NCI-H187 treated with DMSO at 0.1 percent for 48 hours (cell line): ENCODE measurements at regions not wholly inside any gene's neighbourhood (a gene's known extent, or its start where the extent isn't known, plus 50 kb on each side); places are given as distances from the start of the nearest gene placed in this dataset.
"Not testable (repeated sequence)": the region's sequence is repeated elsewhere in the genome, so short reads cannot be mapped to it uniquely, and the experiment has no call there.

Experiments used
- DNase-seq: peaks from one replicate; lab custom pipeline; 2025; lab: John Stamatoyannopoulos, UW

DNA sequence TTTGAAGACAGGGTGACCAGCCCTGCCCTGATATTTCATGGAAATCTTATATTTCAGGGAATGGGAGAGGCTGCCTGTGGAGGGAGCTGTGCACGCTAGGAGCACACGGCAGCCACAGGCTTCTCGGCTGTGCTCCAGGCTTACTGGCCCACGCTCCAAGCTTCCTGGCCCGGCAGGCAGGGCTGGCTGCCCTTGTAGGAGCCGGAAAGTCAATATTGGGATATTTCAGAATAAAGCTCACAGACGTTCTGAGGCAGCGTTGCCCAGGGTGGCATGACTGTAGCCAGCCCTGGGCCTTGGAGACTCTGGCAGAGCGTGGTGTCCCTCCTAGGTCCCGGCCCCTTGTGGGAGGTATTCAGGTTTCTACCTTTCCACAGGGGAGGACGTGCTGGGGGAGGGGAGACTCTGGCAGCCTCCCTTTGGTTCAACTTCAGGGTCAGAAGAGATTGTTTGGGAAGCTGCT is 95.6 kb downstream of the NPIPB11 start:
- no peak for DNase-seq

GRCh38 chr16:29310243-29310642 is 96.3 kb downstream of the NPIPB11 start:
- DNase-seq: not testable (repeated sequence)

DNA sequence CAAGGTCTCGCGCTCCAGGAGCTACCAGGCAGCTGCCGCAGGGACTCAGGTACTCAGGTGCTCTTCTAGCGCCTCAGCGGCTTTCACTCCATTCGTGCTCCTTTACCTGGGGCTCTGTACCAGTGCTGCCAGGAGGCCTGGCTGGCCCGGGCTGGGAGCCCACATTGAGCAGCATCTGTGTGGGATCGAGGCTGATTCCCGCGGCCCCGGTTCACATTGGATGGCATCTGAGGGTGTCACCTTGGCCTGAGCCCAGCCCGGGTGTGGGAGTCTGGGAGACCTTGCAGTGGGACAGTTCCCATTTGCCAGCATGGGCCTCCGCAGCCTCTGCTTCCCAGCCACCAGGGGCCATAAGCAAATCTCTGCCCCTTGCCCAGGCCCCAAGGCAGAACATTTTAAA is 96.9 kb downstream of the NPIPB11 start:
- not testable (repeated sequence) for DNase-seq

- no peak for DNase-seq
These were observed 97.6 kb downstream of the NPIPB11 start for GRCh38 chr16:29308644-29309546.

DNA sequence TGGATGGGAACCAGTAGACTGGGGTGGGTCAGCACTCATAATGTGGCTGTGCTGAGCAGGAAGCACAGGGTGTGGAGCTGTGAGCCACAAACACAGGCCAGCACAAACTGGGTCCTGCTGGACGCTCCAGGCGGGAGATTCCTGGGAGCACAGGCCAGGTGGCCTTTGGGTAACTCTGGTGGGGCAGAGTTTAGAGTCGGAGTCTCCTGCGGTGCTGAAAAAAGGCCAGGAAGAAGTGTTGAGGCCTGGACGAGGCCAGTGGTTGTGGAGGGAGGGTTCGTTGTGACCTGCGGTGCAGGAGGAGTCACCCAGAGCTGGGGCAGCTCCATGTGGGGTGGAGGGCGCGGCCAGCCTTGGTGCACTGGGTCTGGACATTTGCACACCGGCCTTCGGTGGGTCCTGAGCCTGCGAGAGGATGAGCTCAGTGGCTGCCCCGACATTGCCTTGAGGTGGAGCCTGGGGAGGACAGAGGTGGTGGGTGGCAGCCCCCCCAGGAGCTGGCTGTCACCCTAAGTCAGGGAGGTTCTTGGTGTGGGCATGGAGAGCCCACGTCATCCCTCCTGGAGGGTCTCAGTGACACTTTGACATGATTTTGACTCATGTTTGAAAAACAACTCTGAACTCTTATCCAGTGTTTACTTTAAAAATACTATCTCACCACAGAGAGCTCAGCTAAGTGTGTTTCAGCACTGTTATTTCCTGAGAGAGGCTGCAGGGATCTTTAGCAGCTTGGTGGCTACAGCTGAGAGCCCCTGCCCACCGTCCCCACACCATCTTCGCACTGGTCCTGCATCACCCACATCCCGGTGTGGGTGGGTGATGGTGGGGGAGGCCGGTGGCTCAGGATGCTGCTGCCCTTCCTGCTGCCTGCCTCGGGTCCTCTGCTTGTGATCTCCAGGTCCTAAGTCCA is 98.7 kb downstream of the NPIPB11 start:
- no peak for DNase-seq

DNA sequence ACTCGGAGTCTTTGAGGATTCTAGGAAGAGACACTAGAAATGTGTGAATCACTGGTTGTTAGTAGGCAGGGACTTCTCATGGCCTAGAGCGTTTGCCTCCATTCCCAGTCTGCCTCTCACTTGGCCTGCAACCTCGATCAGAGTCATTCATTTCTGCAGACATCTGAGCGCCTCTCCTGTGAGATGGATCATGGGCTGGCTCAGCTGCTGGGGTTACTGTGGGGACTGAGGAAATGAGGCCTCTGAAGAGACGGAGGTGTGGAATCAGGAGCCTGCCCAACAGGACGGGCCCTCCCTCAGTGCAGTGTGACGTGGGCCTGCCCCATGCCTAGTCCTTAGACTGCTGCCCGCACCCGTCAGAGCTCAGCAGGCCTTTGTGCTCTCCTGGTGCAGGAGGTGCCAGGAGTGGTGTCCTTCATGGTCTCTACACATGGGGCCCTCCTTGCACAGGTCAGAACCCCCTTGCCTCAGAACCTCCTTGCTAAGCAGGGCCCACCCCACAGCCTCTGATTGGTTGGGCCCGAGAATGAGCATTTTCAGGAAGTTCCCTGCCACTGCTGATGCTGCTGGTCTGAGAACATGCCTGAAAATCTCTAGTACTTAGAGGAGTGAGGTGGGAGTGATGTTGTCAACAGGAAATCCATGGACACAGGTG is 99.4 kb downstream of the NPIPB11 start:
- no peak for DNase-seq

- no peak for DNase-seq
These were observed 100.3 kb downstream of the NPIPB11 start for GRCh38 chr16:29306201-29306600.

DNA sequence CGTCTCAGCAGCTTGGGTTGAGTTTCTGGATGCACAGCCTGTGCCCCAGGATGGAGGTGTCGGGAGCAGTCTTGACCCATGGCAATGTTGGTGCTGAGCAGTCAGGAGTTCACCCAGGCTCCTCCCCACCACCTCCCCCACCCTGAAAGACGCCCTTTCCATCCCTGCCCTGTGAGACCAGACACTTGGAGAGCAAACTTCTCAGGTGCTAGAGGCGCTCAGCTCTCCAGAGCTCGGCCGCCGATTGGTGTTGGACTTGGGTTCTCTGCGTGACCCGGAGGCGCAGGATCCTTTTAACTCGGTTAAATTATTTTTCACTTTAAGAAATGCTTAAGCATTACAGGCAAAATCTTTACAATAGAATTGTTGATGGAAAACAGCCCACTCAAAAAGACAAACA is 101.5 kb downstream of the NPIPB11 start:
- DNase-seq: not testable (repeated sequence)

GRCh38 chr16:29304251-29304650 is 102.3 kb downstream of the NPIPB11 start:
- DNase-seq: no peak

GRCh38 chr16:29303520-29303919 is 103.0 kb downstream of the NPIPB11 start:
- no peak for DNase-seq

DNA sequence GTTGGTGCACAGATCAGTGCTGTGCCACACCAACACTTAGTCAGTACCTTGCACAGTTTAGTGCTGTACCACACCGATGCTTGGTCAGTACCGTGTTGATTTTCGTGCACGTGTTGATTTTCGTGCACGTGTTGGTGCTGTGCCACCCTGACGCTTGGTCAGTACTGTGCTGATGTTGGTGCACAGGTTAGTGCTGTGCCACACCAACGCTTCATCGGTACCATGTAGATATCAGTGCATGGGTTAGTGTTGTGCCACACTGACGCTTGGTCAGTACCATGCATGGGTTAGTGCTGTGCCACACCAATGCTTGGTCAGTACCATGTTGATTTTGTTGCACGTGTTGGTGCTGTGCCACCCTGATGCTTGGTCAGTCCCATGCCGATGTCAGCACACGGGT is 103.5 kb downstream of the NPIPB11 start:
- DNase-seq: no peak

DNA sequence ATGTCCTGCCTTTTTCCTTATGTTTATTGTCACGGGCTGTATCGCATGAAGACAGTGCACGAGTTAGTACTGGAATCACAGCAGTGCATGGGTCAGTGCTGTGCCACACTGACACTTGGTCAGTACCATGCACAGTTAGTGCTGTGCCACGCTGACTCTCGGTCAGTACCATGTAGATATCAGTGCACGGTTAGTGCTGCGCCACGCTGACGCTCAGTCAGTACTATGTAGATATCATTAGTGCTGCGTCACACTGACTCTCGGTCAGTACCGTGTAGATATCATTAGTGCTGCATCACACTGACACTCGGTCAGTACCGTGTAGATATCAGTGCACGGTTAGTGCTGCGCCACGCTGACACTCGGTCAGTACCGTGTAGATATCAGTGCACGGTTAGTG is 104.1 kb downstream of the NPIPB11 start:
- DNase-seq: not testable (repeated sequence)

DNA sequence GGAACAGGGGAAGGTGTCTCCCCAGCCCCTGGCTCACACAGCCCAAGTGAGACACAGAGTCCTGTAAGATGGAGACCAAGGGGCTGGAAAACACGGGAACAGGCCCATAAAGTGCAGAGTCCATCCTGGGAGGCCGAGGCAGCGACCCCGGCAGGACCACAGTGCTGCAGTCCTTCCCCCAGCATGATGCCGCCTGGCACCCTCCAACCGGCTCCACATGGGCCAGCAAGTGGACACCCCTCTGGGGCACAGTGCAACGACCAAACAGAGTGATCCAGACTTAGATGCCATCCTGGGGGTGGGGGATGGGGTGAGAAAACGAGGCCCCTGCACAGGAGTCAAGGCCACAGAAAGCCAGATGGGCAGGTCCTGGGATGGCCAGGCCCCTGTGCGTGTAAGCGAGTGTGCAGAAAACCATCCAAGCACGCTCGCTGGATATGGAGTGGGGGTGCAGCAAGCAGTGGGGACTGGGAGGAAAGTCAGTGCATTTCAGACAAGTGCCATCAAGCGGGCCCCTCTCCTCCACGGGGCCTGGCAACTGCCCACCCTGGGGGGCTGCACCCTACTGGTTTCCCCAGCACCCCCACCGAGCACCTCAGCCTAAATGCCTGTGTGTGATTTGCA is 104.7 kb downstream of the NPIPB11 start:
- not testable (repeated sequence) for DNase-seq

- not testable (repeated sequence) for DNase-seq
These were observed 105.7 kb downstream of the NPIPB11 start for GRCh38 chr16:29300541-29301535.

GRCh38 chr16:29300030-29300491 is 106.5 kb downstream of the NPIPB11 start:
- not testable (repeated sequence) for DNase-seq

DNA sequence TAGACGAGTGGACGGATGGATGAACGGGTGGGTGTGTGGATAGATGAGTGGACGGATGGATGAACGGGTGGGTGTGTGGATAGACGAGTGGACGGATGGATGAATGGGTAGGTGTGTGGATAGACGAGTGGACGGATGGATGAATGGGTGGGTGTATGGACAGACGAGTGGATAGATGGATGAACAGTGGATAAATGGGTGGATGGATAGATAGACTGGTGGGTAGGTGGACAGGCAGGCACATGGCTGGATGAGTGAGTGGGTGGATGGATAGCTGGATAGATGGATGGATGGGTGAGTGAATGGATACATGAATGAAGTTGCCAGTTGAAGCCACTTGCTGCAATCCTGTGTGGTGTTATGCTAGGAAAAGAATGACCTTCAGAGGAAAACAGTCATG is 107.5 kb downstream of the NPIPB11 start:
- DNase-seq: not testable (repeated sequence)

- not testable (repeated sequence) for DNase-seq
These were observed 108.2 kb downstream of the NPIPB11 start for GRCh38 chr16:29298307-29298706.

DNA sequence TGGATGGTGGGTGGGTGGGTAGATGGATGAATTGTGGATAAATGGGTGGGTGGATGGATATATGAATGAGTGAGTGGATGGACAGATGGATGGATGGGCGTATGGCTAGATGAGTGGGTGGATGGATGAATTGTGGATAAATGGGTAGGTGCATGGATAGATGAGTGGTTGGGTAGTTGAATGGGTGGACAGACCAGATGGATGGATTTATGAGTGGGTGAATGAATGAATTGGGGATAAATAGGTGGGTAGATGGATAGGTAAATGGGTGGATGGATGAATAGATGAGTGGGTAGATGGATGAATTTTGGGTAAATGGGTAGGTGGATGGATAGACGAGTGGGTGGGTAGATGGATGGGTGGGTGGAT is 108.7 kb downstream of the NPIPB11 start:
- not testable (repeated sequence) for DNase-seq

GRCh38 chr16:29297144-29297808 is 109.2 kb downstream of the NPIPB11 start:
- DNase-seq: not testable (repeated sequence)

GRCh38 chr16:29296176-29296575 is 110.3 kb downstream of the NPIPB11 start:
- not testable (repeated sequence) for DNase-seq
